PC-9 (cell line): ENCODE measurements at regions not wholly inside any gene's neighbourhood (a gene's known extent, or its start where the extent isn't known, plus 50 kb on each side); places are given as distances from the start of the nearest gene placed in this dataset.

Experiments used
- EZH2 ChIP-seq: fragments of 200-600 bp; sonication (generic); IDR thresholded peaks from 2 replicates; pipeline ENCODE4 v1.8.0; 2017; ENCODE audit warnings: antibody characterized with exemption, low read depth
- TF ChIP-seq, protein P1 (sequence below): fragments of 200-600 bp; sonication (generic); conservative IDR thresholded peaks from 2 replicates; pipeline ENCODE4 v1.6.1; 2017; ENCODE audit warnings: mixed run types, antibody characterized with exemption, mild to moderate bottlenecking, moderate library complexity

- TF ChIP-seq, protein P1, sequence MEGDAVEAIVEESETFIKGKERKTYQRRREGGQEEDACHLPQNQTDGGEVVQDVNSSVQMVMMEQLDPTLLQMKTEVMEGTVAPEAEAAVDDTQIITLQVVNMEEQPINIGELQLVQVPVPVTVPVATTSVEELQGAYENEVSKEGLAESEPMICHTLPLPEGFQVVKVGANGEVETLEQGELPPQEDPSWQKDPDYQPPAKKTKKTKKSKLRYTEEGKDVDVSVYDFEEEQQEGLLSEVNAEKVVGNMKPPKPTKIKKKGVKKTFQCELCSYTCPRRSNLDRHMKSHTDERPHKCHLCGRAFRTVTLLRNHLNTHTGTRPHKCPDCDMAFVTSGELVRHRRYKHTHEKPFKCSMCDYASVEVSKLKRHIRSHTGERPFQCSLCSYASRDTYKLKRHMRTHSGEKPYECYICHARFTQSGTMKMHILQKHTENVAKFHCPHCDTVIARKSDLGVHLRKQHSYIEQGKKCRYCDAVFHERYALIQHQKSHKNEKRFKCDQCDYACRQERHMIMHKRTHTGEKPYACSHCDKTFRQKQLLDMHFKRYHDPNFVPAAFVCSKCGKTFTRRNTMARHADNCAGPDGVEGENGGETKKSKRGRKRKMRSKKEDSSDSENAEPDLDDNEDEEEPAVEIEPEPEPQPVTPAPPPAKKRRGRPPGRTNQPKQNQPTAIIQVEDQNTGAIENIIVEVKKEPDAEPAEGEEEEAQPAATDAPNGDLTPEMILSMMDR = no peak
- no peak for TF ChIP-seq EZH2
Observed at GRCh38 chr1:163824006-163824405, 502.3 kb downstream of the NUF2 start.
